WTC11 (cell line): ENCODE measurements at regions not wholly inside any gene's neighbourhood (a gene's known extent, or its start where the extent isn't known, plus 50 kb on each side); places are given as distances from the start of the nearest gene placed in this dataset.

ENCODE experiments used
- ARID4B ChIP-seq: sonication (generic); formaldehyde crosslinking; IDR thresholded peaks from 2 replicates; pipeline ENCODE4 v1.8.0; 2023; ENCODE audit warnings: missing genetic modification reagents, mild to moderate bottlenecking, borderline replicate concordance
- CREB1 ChIP-seq: sonication (generic); formaldehyde crosslinking; IDR thresholded peaks from 2 replicates; pipeline ENCODE4 v1.8.0; 2023; ENCODE audit warnings: mild to moderate bottlenecking, missing genetic modification reagents
- CTCF ChIP-seq: fragments of 200-600 bp; IDR thresholded peaks from 2 replicates; pipeline ENCODE4 v1.8.0; 2022; ENCODE audit warnings: antibody characterized with exemption
- E2F5 ChIP-seq: sonication (generic); formaldehyde crosslinking; IDR thresholded peaks from 2 replicates; pipeline ENCODE4 v1.8.1; 2022; ENCODE audit warnings: mild to moderate bottlenecking, moderate library complexity, missing genetic modification reagents
- ETV6 ChIP-seq: sonication (generic); formaldehyde crosslinking; IDR thresholded peaks from 2 replicates; pipeline ENCODE4 v1.8.1; 2022; ENCODE audit warnings: mild to moderate bottlenecking, missing genetic modification reagents
- FOXK1 ChIP-seq: sonication (generic); formaldehyde crosslinking; IDR thresholded peaks from 2 replicates; pipeline ENCODE4 v1.8.0; 2022; ENCODE audit warnings: mild to moderate bottlenecking, moderate library complexity, missing genetic modification reagents
- FOXP1 ChIP-seq: sonication (generic); formaldehyde crosslinking; IDR thresholded peaks from 2 replicates; pipeline ENCODE4 v1.8.0; 2022; ENCODE audit warnings: missing genetic modification reagents, mild to moderate bottlenecking, moderate library complexity, borderline replicate concordance
- IRF1 ChIP-seq: sonication (generic); formaldehyde crosslinking; IDR thresholded peaks from 2 replicates; pipeline ENCODE4 v1.8.0; 2023; ENCODE audit warnings: missing genetic modification reagents
- NFYB ChIP-seq: sonication (generic); formaldehyde crosslinking; conservative IDR thresholded peaks from 2 replicates; pipeline ENCODE4 v1.8.0; 2022; ENCODE audit warnings: low read depth, missing genetic modification reagents
- NR3C1 ChIP-seq: sonication (generic); formaldehyde crosslinking; conservative IDR thresholded peaks from 2 replicates; pipeline ENCODE4 v1.8.1; 2023; ENCODE audit warnings: low read depth, mild to moderate bottlenecking, missing genetic modification reagents
- RORB ChIP-seq: fragments of 250-450 bp; sonication (Bioruptor Pico); IDR thresholded peaks from 2 replicates; pipeline ENCODE4 v1.9.0; 2021; ENCODE audit warnings: mild to moderate bottlenecking
- USF1 ChIP-seq: sonication (generic); formaldehyde crosslinking; IDR thresholded peaks from 2 replicates; pipeline ENCODE4 v1.8.0; 2022; ENCODE audit warnings: mild to moderate bottlenecking, missing genetic modification reagents
- TF ChIP-seq, protein P1 (sequence below): sonication (generic); formaldehyde crosslinking; conservative IDR thresholded peaks from 2 replicates; pipeline ENCODE4 v1.8.1; 2022; ENCODE audit warnings: mild to moderate bottlenecking, missing genetic modification reagents

DNA sequence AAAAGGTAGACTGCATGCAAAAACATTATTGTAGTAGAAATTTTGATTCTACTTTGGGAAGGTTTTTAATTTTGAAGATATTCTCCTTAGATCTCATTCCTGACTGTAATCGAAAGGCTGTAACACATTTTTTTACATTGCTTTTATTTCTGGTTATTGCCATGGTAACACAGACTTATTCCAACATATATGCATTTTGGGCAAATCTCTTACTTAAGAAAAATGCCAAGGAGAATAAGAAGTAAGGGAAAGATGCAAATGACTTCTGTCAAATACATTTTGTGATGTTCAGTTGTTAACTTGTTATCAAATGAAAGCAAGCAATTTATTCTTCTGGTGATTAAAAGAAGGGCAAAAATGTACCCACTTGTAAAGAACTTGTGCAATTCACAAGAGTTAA, 267.5 kb downstream of the AASDHPPT start:
- TF ChIP-seq ETV6 (CRISPR knock-in tag) (no peak), FOXK1 (no peak), CTCF (no peak), RORB (CRISPR knock-in tag) (no peak), IRF1 (CRISPR knock-in tag) (no peak), NR3C1 (CRISPR knock-in tag) (no peak), NFYB (no peak), CREB1 (no peak), FOXP1 (no peak), USF1 (CRISPR knock-in tag) (no peak), ARID4B (CRISPR knock-in tag) (no peak), E2F5 (no peak)
- TF ChIP-seq, protein P1, sequence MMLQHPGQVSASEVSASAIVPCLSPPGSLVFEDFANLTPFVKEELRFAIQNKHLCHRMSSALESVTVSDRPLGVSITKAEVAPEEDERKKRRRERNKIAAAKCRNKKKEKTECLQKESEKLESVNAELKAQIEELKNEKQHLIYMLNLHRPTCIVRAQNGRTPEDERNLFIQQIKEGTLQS (CRISPR knock-in tag) = no peak
